ENCODE measurements at regions not wholly inside any gene's neighbourhood (a gene's known extent, or its start where the extent isn't known, plus 50 kb on each side); places are given as distances from the start of the nearest gene placed in this dataset.
"Not testable (repeated sequence)": the region's sequence is repeated elsewhere in the genome, so short reads cannot be mapped to it uniquely, and the experiment has no call there.

- DNase-seq, result not testable (repeated sequence)
These were observed 317.8 kb downstream of the TSHZ3 start for GRCh38 chr19:31031455-31031854.

GRCh38 chr19:31023038-31023437 is 326.2 kb downstream of the TSHZ3 start:
- DNase-seq, result no peak

GRCh38 chr19:31018936-31019335 is 330.3 kb downstream of the TSHZ3 start:
- no peak for DNase-seq

- no peak for DNase-seq
These were observed 333.5 kb downstream of the TSHZ3 start for GRCh38 chr19:31015778-31016177.

- DNase-seq, result no peak
These were observed 334.6 kb downstream of the TSHZ3 start for GRCh38 chr19:31014668-31015067.

- DNase-seq, result no peak
These were observed 335.7 kb downstream of the TSHZ3 start for GRCh38 chr19:31013384-31014020.

GRCh38 chr19:31002518-31003244 is 346.6 kb downstream of the TSHZ3 start:
- no peak for DNase-seq

- DNase-seq, result no peak
These were observed 347.2 kb downstream of the TSHZ3 start for GRCh38 chr19:31001991-31002390.

- no peak for DNase-seq
These were observed 348.3 kb downstream of the TSHZ3 start for GRCh38 chr19:31000913-31001312.

- no peak for DNase-seq
These were observed 349.5 kb downstream of the TSHZ3 start for GRCh38 chr19:30999726-31000125.

GRCh38 chr19:30997222-30997621 is 352.0 kb downstream of the TSHZ3 start:
- DNase-seq, result no peak

GRCh38 chr19:30978639-30979038 is 370.6 kb downstream of the TSHZ3 start:
- DNase-seq, result no peak

GRCh38 chr19:30969591-30969990 is 379.6 kb downstream of the TSHZ3 start:
- no peak for DNase-seq

- DNase-seq, result no peak
These were observed 380.3 kb downstream of the TSHZ3 start for GRCh38 chr19:30968841-30969399.

GRCh38 chr19:30968210-30968609 is 381.0 kb downstream of the TSHZ3 start:
- DNase-seq, result no peak

- DNase-seq, result peak; percentile 1 to 17
These were observed 382.8 kb downstream of the TSHZ3 start for GRCh38 chr19:30966486-30966885.

GRCh38 chr19:30959011-30959410 is 390.2 kb downstream of the TSHZ3 start:
- no peak for DNase-seq

- DNase-seq, result no peak
These were observed 393.8 kb downstream of the TSHZ3 start for GRCh38 chr19:30955112-30956104.

GRCh38 chr19:30944276-30944932 is 404.8 kb downstream of the TSHZ3 start:
- DNase-seq, result not testable (repeated sequence)

- DNase-seq, result no peak
These were observed 406.0 kb downstream of the TSHZ3 start for GRCh38 chr19:30943101-30943843.

- DNase-seq, result no peak
These were observed 406.6 kb downstream of the TSHZ3 start for GRCh38 chr19:30942636-30943035.

GRCh38 chr19:30941591-30941990 is 407.6 kb downstream of the TSHZ3 start:
- no peak for DNase-seq
